Pons (tissue), 1 donor: ENCODE measurements at regions not wholly inside any gene's neighbourhood (a gene's known extent, or its start where the extent isn't known, plus 50 kb on each side); places are given as distances from the start of the nearest gene placed in this dataset.
"Not testable (repeated sequence)": the region's sequence is repeated elsewhere in the genome, so short reads cannot be mapped to it uniquely, and the experiment has no call there.

Experiments
- DNase-seq: peaks from one replicate; pipeline ENCODE4 v3.0.0-alpha.2; 2016; ENCODE audit warnings: low spot score

DNA sequence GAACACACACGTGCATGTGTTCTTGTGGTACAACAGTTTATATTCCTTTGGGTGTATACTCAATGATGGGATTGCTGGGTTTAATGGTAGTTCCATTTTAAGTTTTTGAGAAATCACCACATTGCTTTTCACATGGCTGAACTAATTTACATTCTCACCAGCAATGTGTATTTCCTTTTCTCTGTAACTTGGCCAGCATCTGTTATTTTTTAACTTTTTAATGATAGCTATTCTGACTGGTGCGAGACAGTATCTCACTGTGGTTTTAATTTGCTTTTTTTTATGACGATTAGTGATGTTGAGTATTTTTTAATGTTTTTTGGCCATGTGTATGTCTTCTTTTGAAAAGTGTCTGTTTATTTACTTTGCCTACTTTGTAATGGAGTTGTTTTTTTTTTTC, 256.6 kb downstream of the ZWINT start:
- DNase-seq, result no peak

DNA sequence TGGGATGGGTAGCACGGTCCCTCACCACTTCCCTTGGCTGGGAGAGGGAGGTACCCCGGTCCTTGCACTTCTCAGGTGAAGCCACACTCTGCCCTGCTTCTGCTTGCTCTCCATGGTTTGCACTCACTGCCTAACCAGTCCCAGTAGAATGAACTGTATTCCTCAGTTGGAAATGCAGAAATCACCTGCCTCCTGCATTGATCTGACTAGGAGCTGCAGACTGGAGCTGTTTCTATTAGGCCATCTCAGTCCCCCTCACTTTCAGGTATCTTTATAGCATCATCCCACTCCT, 264.9 kb downstream of the ZWINT start:
- no peak for DNase-seq

DNA sequence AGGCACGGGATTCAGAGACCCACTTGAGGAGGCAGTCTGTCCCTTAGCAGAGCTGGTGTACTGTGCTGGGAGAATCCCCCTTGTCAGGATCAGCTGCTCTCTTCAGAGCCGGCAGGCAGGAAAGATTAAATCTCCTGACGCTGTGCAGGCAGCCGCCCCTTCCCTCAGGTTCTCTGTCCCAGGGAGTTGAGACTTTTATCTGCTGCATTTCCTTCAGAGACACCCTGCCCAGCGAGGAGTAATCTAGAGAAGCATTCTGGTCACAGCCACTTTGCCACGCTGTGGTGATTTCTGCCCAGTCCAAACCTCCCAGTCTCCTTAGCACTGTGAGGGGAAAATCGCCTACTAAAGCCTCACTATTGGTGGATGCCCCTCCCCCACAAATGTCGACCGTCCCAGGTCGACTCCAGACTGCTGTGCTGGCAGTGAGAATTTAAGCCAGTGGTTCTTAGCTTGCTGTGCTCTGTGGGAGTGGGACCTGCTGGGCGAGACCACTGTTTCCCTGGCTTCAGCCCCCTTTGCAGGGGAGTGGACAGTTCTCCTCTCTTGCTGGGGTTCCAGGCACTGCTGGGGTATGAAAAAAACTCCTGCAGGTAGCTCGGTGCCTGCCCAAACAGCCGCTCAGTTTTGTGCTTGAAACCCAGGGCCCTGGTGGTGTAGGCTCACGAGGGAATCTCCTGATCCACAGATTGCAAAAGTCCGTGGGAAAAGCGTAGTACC, 265.4 kb downstream of the ZWINT start:
- no peak for DNase-seq

DNA sequence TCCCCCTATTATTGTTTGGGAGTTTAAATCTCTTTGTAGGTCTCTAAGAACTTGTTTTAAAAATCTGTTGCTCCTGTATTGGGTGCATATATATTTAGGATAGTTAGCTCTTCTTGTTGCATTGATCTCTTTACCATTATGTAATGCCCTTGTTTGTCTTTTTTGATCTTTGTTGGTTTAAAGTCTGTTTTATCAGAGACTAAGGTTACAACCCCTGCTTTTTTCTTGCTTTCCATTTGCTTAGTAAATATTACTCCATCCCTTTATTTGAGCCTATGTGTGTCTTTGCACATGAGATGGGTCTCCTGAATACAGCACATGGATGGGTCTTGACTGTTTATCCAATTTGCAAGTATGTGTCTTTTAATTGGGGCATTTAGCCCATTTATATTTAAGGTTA, 267.4 kb downstream of the ZWINT start:
- DNase-seq, result not testable (repeated sequence)

DNA sequence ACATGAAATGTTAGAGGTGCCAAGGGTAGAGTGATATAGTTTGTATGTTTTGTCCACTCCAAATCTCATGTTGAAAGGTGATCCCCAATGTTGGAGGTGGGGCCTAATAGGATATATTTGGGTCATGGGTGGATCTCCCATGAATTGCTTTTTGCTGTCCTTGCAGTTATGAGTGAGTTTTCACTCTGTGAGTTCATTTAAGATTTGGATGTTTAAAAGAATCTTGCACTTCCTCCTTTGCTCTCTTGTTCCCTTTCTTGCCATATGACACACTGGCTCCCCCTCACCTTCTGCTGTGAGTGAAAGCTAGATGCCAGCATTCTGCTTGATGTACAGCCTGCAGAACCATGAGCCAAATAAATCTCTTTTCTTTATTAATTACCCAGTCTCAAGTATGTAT, 269.2 kb downstream of the ZWINT start:
- no peak for DNase-seq

DNA sequence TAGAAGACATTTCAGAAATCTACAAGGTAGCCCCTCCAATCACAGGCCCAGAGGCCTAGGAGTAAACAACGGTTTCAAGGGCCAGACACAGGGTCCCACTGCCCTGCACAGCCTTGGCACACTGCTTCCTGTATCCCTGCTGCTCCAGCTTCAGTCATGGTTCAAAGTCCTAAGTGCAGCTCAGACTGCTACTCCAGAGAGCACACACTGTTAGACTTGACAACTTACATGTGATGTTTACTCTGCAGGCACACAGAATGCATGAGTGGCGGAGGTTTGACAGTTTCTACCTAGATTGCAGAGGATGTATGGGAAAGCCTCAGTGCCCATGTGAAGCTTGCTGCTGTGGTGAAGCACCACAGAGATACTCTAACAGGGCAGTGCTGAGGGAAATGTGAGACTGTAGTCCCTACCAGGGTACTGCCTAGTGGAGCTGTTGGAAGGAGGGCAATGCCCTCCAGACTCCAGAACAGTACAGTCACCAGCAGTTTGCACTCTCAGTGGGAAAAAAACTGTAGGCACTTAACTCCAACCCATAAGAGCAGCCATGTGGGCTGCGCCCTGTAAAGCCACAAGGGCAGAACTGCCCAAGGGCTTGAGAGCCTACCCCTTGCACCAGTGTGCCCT, 270.0 kb downstream of the ZWINT start:
- DNase-seq, result no peak

DNA sequence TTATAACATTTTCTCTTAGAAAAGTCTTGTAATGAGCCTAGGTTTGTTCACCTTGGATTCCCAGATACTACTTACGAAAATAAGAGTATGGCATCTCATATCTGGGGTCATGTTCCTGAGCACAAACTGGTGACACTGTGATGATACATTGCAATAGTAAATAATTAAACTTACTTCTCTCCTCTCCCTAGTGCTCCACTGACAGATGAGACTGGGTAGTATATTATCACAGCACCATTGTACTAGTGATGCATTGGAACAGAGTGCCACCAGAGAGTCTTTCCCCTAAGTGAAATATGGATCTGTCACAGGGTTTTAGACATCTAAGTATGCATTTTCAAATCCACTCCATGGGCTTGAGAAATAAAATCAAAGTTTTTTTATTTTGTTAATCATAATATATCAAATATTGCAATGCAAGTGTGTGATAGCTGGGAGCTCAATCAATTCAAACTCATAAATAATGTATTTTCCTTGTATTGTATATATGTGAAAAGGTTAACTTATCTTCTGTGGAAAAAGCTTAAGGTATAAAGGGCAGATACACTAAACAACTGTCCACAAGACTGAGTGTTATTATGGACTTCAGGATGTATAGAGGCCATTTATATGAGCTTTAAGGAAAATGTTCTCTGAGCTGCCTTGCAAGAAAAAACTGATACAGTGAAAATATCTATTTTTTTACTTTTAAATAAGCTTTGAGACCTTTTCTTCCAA, 275.5 kb downstream of the ZWINT start:
- no peak for DNase-seq

DNA sequence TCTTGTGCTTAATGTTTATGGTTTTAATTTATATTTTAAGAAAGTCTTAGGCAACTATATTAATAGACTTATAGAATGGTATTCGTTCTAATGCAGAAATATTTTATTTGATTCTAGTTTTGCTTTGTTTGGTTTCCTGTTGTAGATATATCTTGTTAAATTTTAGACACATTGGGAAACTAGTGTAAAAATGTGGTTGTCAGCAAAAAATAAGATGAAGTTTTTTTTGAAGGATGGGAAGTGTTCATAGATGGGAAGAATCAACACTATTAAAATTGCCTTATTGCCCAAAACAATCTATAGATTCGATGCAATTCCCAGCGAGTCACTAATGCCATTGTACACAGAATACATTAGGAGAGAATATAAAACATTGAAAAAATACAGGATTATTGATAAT, 278.9 kb downstream of the ZWINT start:
- DNase-seq, result no peak

DNA sequence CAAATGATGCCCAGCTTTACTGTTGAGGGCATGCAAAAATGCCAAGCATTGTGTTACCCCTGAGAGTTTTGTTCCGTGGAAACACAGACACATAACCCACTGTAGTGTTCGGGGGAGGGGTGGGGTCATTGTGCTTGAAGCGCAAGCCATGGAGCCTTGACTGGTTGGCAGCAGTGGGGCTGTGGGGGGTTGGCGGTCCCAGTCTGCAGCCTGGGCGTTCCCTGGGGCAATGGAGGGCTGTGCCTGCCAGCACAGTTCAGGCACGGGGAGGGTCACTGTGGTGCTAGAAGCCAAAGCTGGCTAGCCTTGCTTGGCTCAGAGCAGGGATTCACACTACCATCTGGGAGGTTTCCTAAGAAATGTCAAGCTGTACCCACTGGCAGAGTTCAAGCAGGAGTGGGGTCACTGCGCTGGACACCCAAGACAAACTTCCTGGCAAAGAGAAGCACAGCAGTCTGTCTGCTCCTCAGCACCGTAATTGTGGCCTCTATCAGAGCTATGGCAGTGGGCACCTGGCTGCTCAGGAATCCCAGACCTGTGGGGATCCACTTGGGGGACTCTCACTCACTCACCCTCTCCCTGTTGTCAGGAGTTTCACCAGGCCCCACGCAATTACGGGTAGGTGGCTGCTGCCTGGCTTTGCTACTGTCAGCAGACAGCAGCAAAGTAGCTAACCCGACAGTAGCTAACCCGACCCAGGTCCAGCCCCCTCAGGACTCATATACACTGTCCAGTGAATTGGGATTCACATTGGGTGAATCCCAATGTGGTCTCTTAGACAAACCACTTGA, 292.4 kb downstream of the ZWINT start:
- no peak for DNase-seq

DNA sequence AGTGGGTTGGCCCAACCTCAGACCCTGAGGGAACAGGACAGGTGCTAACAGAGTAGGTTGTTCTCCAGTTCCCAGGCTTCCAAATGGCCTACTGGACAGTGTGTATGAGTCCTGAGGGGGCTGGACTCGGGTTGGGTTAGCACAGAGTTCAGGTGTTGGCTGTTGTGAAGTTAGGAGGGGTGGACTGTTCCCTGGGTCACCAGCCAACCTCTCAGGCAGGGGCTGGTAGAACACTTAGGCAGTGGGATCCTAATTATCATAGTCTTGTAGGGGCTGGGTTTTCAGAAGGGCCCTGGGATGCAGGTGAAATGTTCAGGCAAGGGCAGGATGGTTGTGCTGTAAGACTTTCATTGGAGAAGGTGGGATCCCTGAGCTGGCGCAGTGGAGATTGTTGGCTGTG, 293.0 kb downstream of the ZWINT start:
- DNase-seq, result no peak

DNA sequence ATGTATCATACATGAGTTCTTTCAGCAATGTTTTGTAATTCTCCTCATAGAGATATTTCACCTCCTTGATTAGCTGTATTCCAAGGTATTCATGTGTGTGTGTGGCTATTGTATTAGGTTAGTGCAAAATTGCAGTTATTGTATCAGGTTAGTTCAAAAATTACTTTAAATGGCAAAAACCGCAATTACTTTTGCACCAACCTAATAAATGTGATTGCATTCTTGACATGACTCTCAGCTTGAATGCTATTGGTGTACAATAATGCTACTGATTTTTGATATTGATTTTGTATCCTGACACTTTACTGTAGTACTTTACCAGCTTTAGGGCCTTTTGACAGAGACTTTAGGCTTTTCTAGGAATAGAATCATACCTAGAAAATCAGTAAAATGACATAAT, 297.4 kb downstream of the ZWINT start:
- no peak for DNase-seq

DNA sequence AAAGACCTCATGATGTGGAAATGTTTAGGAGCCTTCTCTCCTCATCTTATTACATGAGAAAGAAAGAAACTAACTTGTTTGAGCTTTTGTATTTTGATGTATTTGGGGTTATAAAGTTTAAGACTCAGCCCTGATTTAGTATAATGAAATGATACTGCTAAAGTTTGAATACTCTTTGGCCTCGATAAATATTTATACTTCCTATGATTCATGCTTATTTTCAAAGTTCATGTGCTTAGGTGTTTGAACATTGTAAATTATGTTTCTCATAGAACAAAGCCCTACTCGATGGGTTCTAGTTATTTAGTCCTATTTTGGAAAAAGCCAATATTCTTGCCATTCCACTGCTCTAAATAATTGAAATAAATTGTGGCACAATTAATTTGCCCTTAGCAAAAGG, 303.2 kb downstream of the ZWINT start:
- DNase-seq, result no peak

DNA sequence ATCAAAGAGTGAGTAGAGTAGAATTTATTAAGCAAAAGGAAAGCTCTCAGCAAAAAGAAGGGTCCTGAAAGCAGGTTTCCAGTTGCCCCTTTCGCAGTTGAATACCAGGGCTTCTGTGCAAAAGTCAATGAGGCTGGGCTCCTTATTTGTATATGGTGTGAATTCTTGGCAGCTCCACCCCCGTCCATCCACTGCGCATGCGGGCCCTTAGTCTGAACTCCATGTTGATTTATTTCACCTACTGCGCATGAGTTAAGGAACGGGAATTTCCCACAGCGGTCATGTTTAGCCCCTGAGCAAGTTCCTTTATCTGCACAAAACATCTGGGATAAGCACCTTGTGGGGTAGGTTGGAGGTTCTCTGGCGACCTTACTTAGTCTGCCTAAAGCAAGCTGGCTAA, 325.6 kb downstream of the ZWINT start:
- DNase-seq, result no peak

DNA sequence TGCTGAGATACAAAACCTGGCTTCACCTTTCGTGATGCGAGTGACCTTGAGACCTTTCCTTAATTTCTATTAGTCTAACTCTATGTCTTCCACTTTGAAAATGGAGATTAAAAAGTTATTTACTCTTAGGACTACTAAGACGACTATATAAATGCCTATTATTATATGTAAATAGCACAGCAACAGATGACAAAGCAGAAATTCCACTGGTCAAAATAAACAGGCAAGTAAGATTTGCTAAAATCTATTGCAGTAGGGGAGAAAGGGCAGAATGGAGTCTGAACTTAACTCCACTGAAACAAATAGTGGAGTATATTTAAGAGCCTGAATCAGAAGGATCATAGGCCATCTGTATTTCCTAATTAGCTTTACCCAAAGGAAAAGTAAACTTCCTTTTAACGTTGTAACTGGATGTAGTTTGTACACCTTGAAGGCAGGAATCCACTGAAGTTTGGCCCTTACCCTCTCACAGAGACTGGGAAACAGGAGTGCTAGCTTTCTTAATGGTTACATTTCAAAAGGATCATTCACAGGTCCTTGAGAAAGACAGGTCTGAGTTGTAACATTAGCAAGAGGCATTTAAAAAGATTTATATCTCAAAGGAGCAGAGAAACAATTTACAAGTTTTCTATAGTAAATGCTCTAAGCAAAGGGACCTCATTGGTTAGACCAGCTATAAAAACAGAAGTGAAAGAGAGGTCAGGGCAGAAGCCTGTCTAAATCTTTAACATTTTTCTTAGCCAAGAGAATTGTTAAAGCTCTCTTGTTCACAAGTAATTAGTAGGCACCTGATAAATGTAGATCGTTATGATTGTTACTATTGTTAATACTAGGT, 332.5 kb downstream of the ZWINT start:
- DNase-seq, result no peak

DNA sequence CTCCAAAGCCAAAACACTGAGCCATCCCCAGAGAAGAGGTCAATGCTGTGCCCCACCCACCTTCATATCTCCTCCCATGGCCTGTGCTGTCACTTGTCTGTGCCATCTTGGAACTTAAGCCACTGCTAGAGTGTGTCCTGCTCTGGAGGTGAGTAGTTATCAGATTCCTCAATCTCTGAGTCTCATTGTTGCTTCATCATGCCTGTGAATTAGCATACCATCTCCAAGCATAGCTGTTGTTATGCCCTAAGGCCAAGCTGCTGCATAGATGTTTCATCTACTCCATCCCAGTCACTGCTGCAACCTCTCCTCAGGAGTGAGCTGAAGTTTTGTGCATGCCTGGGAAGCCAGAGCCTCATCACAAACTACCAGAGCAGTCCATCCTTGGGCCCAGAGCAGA, 349.0 kb downstream of the ZWINT start:
- no peak for DNase-seq

DNA sequence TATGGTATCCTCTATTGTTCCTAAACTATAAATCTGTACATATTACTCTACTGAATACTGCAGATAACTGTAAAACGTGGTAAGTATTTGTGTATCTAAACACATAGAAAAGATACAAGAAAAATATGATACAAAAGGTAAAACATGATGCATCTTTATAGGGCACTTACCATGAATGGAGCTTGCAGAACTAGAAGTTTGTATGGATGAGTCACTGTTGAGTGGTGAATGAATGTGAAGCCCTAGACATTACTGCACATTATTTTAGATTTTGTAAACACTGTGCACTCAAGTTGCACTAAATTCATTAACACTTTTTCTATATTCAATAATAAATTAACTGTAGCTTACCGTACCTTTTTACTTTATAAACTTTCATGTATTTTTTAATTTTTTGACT, 357.5 kb downstream of the ZWINT start:
- DNase-seq, result no peak

DNA sequence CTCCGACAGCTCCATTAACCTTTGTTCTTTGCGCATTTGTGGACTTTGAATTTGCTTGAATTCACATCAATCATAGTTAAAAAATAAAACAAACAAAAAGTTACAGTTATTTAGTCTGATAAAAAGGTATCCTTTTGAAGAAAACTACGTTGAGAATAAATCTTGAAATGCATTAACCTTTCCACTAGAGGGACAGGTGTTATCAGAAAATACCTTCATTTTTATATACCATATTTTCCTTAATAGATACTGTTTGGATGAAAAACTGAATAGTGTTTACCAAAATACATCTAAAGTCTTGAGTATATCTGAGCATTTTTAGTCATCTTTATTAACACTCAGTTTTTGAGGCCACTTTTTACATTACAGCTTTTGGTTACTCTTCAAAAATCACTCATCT, 371.9 kb downstream of the ZWINT start:
- DNase-seq, result no peak

DNA sequence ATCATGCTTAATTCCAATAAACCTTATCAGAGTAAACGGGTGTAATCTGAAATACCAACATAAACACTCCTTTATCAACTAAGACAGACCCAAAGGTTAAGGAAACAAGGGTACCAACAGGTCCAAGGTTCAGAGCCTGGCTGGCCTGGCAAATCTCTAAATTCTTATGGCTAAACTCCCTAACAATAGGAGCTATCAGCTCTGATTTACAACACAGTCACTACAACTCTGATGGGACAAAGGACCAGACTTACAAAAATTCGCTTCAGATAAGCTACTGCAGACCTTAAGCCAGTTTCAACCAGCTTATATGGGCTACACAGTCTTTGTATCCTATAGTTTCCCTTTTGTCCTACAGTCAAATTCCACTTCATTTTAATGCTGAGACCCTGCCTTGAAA, 381.9 kb downstream of the ZWINT start:
- no peak for DNase-seq

DNA sequence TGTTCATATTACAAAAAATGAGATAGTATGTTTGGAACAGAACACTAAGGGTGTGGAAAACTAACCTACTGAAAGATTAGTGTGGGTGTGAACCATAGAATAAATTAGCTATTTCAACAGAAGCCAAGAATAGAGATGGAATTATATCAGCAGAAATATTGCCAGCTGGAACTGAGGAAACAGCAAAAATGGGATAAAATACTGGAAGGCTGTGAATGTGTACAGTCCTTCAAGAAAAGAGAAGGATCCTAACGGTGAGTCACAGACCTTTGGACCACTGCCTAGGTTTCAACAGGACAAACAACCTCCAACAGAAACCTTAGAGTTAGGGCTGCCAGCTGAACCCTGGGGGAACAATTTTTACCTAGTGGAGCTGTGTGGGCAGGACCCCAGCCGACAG, 395.0 kb downstream of the ZWINT start:
- no peak for DNase-seq

DNA sequence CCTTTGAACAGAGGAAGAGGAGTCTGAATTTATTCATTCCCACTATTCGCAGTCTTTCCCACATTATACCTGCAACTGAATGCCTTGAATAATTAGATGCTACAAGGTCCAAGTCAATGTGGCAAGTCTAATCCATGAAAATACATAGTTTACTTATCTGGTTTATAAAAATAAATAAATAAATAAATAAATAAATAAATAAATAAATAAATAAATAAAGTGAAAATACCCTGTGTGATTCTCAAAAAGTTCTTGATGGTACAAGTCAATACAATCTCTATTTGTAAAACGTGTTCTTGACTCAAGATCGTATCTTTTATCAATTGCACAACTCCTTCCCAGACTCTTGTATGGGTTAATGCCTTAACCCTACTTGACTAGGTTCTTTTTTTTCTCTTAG, 417.7 kb downstream of the ZWINT start:
- no peak for DNase-seq

DNA sequence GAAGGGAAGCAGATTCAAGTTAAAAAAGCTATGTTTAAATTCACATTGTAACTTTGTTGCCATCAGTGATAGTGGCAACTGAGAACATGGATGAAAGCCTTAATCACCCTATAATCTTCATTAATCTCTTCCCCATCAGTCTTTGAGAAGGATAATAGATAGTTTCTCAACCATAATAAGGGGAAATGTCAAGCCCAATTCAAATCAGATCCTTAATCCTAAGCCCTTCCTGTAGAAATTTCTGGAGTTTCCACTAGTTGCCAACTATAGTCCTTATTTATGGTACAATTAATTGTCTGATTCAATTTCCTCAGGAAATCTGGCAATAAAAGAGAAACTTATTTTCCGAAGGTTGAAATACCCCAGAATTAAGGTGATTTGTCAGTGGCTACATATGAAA, 431.8 kb downstream of the ZWINT start:
- DNase-seq, result no peak
